PC-3 (cell line): ENCODE measurements at regions not wholly inside any gene's neighbourhood (a gene's known extent, or its start where the extent isn't known, plus 50 kb on each side); places are given as distances from the start of the nearest gene placed in this dataset.

Experiments
- ATAC-seq: fragments of 200-7000 bp; cut with Tn5 transposase; 2 replicates; pipeline ENCODE4 v1.9.1; 2020; ENCODE audit warnings: mild to moderate bottlenecking, moderate library complexity
- BruUV-seq: library from RNA; stranded (reverse); fragments of 400-500 nt; replicated peaks from 2 replicates; lab custom pipeline; 2021; lab: Mats Ljungman, UMichigan
- CTCF ChIA-PET: fragments of 300-600 bp; sonication (Branson Sonifier 250); formaldehyde crosslinking; loops from one replicate; lab custom pipeline; 2022; ENCODE audit warnings: antibody characterized with exemption; lab: Charles Lee
- POLR2A ChIA-PET: fragments of 300-600 bp; sonication (Branson Sonifier 250); formaldehyde crosslinking; loops from one replicate; lab custom pipeline; 2022; ENCODE audit warnings: antibody characterized with exemption; ENCODE audit not compliant: unreplicated experiment; lab: Charles Lee
- DNase-seq: peaks from one replicate; pipeline ENCODE4 v3.0.0-alpha.2; 2015
- H2AFZ ChIP-seq: fragments of 300-600 bp; sonication (generic); 2 replicates; pipeline ENCODE4 v1.6.0; 2016; ENCODE audit warnings: antibody characterized with exemption, low read length
- H3F3A ChIP-seq: fragments of 300-600 bp; sonication (generic); one replicate; pipeline ENCODE4 v1.6.0; 2017; ENCODE audit warnings: antibody characterized with exemption, low read length, control low read depth, mild to moderate bottlenecking; ENCODE audit not compliant: unreplicated experiment
- H3K27ac ChIP-seq: fragments of 300-600 bp; sonication (generic); 2 replicates; pipeline ENCODE4 v1.5.1; 2016; ENCODE audit warnings: mild to moderate bottlenecking, low read length
- H3K27me3 ChIP-seq: fragments of 300-600 bp; sonication (generic); 2 replicates; pipeline ENCODE4 v1.6.1; 2016; ENCODE audit warnings: low read length, mixed read lengths
- H3K36me3 ChIP-seq: fragments of 300-600 bp; sonication (generic); 2 replicates; pipeline ENCODE4 v1.6.1; 2016; ENCODE audit warnings: low read depth, mixed run types, low read length, mixed read lengths
- H3K4me1 ChIP-seq: fragments of 300-600 bp; sonication (generic); 2 replicates; pipeline ENCODE4 v1.5.1; 2016; ENCODE audit warnings: low read length; ENCODE audit not compliant: insufficient read depth
- H3K4me2 ChIP-seq: fragments of 300-600 bp; sonication (generic); 2 replicates; pipeline ENCODE4 v1.6.0; 2016; ENCODE audit warnings: low read length
- H3K4me3 ChIP-seq: fragments of 300-600 bp; sonication (generic); 2 replicates; pipeline ENCODE4 v1.5.1; 2016; ENCODE audit warnings: mild to moderate bottlenecking, low read length, mixed read lengths
- H3K79me2 ChIP-seq: fragments of 300-600 bp; sonication (generic); 2 replicates; pipeline ENCODE4 v1.6.1; 2017; ENCODE audit warnings: low read length, mixed read lengths
- H3K9ac ChIP-seq: fragments of 300-600 bp; sonication (generic); 2 replicates; pipeline ENCODE4 v1.6.0; 2016; ENCODE audit warnings: mild to moderate bottlenecking, low read length
- H3K9me2 ChIP-seq: fragments of 300-600 bp; sonication (generic); replicated peaks from 2 replicates; pipeline ENCODE4 v1.6.1; 2016; ENCODE audit warnings: mixed run types, low read length, mixed read lengths
- H3K9me3 ChIP-seq: fragments of 300-600 bp; sonication (generic); 2 replicates; pipeline ENCODE4 v1.6.1; 2016; ENCODE audit warnings: low read length, mixed read lengths
- H4K20me1 ChIP-seq: fragments of 300-600 bp; sonication (generic); 2 replicates; pipeline ENCODE4 v1.6.1; 2016; ENCODE audit warnings: low read length, mixed read lengths
- CTCF ChIP-seq: fragments of 300-600 bp; sonication (generic); conservative IDR thresholded peaks from 2 replicates; pipeline ENCODE4 v1.5.1; 2017; ENCODE audit warnings: antibody characterized with exemption, low read depth, mild to moderate bottlenecking, low read length
- EZH2 ChIP-seq: fragments of 300-600 bp; sonication (generic); IDR thresholded peaks from one replicate; pipeline ENCODE4 v1.6.1; 2017; ENCODE audit warnings: antibody characterized with exemption, mild to moderate bottlenecking, low read length; ENCODE audit not compliant: unreplicated experiment
- EZH2phosphoT487 ChIP-seq: fragments of 300-600 bp; sonication (generic); IDR thresholded peaks from 2 replicates; pipeline ENCODE4 v1.6.1; 2018; ENCODE audit warnings: mild to moderate bottlenecking, antibody characterized with exemption, low read length, borderline replicate concordance
- intact Hi-C: fragments of 100-400 bp; cut with micrococcal nuclease; formaldehyde crosslinking; loops from 2 replicates; pipeline ENCODE4 v1.9.0; 2023

- intact Hi-C loops = no loop called here
- H3K4me3 ChIP-seq = no peak overlapping the region
- no TSS peak for BruUV-seq
- DNase-seq (no peak), ATAC-seq (no peak)
- H3K4me1 ChIP-seq = no peaks in the 10 kb centered on the region
- H3K9me2 ChIP-seq = no peaks in the 10 kb centered on the region
- no peaks in the 10 kb centered on the region for H4K20me1 ChIP-seq
- H3K27me3 ChIP-seq = no peaks in the 10 kb centered on the region
- H3K4me2 ChIP-seq = no peak overlapping the region
- no peaks in the 10 kb centered on the region for H3F3A ChIP-seq
- H3K9ac ChIP-seq = no peak overlapping the region
- H2AFZ ChIP-seq = no peak overlapping the region
- no peak overlapping the region for H3K27ac ChIP-seq
- POLR2A ChIA-PET = no interaction called here
- no peaks in the 10 kb centered on the region for H3K79me2 ChIP-seq
- TF ChIP-seq EZH2phosphoT487 (no peak), EZH2 (no peak), CTCF (no peak)
- H3K36me3 ChIP-seq = no peaks in the 10 kb centered on the region
- CTCF ChIA-PET = no interaction called here
- H3K9me3 ChIP-seq = no peaks in the 10 kb centered on the region
Observed at GRCh38 chr4:130187587-130187986, 1091.6 kb downstream of the C4orf33 start.

GRCh38 chr4:130192787-130193186, 1096.8 kb downstream of the C4orf33 start:
- Histone ChIP-seq H3K27me3 (no peaks in the 10 kb centered on the region), H3K4me3 (no peak overlapping the region), H3F3A (no peaks in the 10 kb centered on the region), H4K20me1 (no peaks in the 10 kb centered on the region), H3K27ac (no peak overlapping the region), H2AFZ (no peak overlapping the region), H3K4me1 (no peaks in the 10 kb centered on the region), H3K9me3 (no peaks in the 10 kb centered on the region), H3K79me2 (no peaks in the 10 kb centered on the region), H3K9ac (no peak overlapping the region), H3K36me3 (no peaks in the 10 kb centered on the region), H3K4me2 (no peak overlapping the region), H3K9me2 (no peaks in the 10 kb centered on the region)
- ATAC-seq (no peak), DNase-seq (no peak)
- BruUV-seq = no TSS peak
- CTCF ChIA-PET = no interaction called here
- TF ChIP-seq EZH2 = no peak
- no peak for TF ChIP-seq CTCF
- no peak for TF ChIP-seq EZH2phosphoT487
- POLR2A ChIA-PET = no interaction called here
- intact Hi-C loops = no loop called here

GRCh38 chr4:130197946-130198345, 1102.0 kb downstream of the C4orf33 start:
- no peak overlapping the region for H2AFZ ChIP-seq
- H3K4me1 ChIP-seq = no peaks in the 10 kb centered on the region
- H4K20me1 ChIP-seq = no peaks in the 10 kb centered on the region
- H3K79me2 ChIP-seq = no peaks in the 10 kb centered on the region
- no TSS peak for BruUV-seq
- H3K4me3 ChIP-seq = no peak overlapping the region
- no peaks in the 10 kb centered on the region for H3K9me2 ChIP-seq
- ChIA-PET CTCF (no interaction called here), POLR2A (interaction anchor here (0.6 kb wide), 1 partner anchor 1730 kb away, joined by 3 read pairs; no protein-coding TSS in a partner anchor)
- H3K36me3 ChIP-seq = no peaks in the 10 kb centered on the region
- no peak overlapping the region for H3K4me2 ChIP-seq
- no peak overlapping the region for H3K27ac ChIP-seq
- no peaks in the 10 kb centered on the region for H3F3A ChIP-seq
- ATAC-seq (peak; percentile 20; the same call in 1 of the 2 replicates), DNase-seq (no peak)
- H3K27me3 ChIP-seq = no peaks in the 10 kb centered on the region
- H3K9me3 ChIP-seq = no peaks in the 10 kb centered on the region
- no peak overlapping the region for H3K9ac ChIP-seq
- TF ChIP-seq CTCF (no peak), EZH2phosphoT487 (no peak), EZH2 (no peak)
- intact Hi-C loops = no loop called here
